Stimulated activated CD4-positive, alpha-beta T cell treated with anti-CD3 and anti-CD28 coated beads, TNF-alpha, amount 100 ng/mL, for 24 hours (primary cell): ENCODE measurements at regions not wholly inside any gene's neighbourhood (a gene's known extent, or its start where the extent isn't known, plus 50 kb on each side); places are given as distances from the start of the nearest gene placed in this dataset.

ENCODE experiments used
- DNase-seq, 3 experiments: peaks; one replicate each; pipeline ENCODE4 v3.0.0-alpha.2; 2020; ENCODE audit warnings: low read depth in 3 of 3

DNA sequence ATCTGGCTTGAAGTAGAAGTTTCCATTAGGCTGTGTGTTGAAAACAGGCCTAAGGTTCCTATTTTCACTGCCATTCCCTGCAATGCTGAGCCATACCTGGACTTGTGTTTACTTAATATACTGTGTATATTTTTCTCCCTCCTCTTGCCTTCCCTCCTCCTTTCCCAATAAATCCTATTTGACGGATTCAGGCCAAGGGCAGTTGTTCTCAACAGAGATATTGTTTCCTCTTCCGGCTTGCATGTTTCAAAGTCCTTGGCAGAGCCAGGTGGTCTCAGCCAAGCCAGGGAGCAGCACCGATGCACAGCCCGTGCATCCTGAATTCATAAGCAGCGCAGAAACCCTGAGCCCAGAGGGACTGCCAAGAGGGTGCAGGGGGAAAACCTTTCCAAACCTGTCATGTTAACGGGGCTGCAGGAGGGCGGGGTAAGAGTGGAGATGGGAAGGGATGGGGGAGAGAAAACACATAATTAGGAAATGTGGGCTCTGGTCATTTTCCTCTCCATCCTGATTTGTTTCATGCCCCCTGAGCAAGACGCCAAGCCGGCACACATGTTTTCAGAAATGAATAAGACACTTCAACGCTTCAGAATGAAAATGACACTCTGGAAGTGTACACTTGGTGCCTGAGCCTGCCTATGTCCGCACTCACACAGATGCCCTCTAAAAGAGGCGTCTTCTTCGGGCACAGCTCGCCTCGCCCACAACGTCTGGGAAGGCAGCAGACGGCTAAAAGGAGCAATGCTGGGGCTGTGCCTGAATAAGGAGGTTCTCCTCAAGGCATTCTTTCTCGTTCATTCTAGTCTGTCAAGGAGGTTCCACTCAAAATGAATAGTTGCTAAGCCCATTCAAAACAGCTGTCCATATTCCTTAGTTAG, 149.3 kb upstream of the UBL3 start:
- DNase-seq = no peak

DNA sequence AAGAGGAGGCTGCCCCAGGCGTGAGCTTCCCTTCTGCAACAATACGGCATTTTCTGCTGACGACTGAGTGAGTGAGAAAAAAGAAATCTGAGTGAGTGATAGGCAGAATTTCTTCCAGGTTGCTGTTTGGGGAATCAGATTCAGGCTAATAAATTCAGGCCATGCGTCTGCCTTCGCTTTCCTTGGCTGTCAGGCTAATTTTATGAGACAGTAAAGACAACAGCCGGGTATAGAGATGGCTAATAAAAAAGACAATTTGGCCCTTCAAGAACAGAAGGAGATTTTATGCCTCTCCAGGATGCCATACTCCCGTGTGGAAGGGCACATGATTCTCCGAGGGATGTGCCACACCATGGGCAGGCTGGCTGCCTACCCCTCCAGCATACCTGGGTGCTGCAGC, 145.9 kb upstream of the UBL3 start:
- DNase-seq = no peak

DNA sequence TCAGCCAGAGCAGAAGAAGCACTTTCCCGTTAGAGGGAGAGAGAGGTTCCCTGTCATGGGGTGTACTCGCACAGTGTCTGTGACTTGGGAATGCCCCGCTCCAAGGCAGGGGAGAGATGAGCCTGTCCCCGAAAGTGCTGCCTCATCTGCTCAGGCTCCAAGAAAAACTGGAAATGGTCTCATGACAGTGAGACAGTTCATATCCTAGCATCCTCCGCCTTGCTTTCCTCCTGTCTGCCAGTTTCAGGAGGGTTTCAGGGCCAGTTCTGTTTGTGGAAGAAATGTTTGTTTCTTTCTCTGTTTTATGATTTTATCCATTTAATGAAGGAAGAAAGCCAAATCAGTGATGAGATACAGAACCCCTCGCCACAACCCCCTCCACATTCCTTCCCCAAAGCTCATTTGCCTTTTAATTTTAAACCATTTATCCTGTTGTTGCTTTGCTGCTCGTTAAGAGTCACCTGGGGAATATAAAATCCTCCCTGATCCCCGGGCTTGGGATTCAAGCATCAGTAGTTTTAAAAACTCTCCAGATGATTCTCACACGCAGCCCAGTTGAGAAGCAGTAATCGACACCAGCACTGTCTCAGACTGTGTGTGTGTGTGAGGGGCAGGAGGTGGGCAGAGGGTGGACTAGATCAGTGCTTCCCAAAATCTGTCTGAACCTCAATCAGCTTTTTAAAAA, 144.6 kb upstream of the UBL3 start:
- DNase-seq = no peak

DNA sequence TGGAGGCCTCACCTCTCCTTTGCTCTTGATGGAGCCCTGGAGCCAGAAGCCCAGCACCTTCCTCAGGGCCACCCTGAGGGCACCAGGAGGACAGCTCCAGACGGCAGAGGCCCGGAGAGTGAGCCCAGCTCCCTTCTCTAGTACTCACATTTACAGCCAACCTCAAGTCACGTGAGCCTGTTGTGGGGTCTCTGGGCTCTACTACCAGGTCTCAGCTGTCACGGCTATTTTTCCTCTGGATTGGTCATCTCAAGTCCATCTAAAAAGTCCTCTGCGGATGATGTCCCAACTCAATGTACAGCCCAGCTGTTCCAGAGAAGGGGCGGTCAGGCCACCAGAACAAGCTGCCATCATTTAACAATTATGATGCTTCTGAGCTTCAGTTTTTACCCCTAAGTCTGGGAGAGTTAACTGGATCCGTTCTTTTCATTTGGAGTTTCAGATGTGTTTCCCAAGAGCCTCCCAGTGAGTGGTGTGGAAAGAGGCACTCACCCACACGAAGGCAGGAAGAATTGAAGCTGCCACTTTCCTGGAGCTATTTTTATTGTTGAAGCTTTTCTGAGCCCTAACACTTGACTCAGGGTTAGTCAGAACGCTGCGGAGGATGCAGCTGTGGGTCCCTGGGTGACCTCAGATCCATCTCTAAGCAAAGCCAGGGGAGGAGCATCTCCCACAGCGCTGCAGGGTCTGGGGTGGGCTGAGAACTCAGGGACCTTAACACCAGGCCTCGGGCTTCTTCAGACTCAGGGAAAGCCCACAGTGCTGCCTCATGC, 143.5 kb upstream of the UBL3 start:
- no peak for DNase-seq

DNA sequence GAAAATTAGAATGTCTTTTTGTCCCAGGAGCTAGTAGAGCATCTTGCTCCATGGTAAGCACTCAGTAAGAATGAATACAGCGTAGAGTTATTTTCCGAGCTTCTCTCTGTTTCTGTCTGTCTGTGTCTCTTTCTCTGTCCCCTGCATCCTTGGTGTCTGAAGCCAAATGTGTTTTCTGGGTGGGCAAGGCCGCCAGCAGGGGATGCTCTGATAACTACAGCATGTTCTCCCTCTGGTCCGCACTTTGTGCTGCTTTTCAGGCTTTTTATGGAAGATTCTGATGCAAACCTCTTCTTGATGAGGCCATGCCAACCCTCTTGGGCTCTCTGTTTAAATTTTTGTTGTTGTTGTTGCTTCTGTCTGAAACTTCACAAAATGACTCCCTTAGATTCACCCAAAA, 142.8 kb upstream of the UBL3 start:
- no peak for DNase-seq

DNA sequence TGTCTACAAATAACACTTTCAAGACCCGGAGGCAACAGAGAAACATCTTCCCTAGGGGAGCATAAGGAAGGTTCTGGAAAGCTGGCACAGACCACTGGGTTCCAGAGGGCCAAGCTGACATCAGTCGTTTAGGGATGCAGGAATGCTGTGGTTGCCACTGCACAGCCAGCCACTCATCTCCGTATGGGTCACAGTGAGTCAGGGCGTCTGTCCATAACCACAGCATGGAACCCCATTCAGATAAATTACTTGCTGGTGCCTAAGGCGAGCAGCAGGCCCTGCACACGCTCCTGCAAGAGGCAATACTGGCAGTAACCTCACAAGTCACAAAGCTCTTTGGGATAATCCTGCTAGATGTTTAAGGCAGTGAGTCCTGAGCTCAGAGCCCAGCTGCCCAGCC, 140.9 kb upstream of the UBL3 start:
- no peak for DNase-seq

DNA sequence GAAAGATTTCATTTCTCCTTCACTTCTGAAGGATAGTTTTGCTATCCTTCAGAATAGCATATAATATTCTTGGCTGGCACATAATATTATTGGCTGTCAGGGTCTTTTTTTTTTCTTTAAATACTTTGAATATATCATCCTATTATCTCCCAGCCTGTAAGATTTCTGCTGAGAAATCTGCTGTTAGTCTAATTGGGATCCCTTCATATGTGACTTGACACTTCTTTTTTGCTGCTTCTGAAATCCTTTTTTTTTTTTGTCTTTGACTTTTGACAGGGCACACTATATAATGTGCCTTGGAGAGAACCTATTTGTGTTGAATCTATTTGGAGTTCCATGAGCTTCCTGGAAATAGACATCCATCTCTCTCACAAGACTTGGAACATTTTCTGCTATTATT, 136.9 kb upstream of the UBL3 start:
- DNase-seq = no peak

DNA sequence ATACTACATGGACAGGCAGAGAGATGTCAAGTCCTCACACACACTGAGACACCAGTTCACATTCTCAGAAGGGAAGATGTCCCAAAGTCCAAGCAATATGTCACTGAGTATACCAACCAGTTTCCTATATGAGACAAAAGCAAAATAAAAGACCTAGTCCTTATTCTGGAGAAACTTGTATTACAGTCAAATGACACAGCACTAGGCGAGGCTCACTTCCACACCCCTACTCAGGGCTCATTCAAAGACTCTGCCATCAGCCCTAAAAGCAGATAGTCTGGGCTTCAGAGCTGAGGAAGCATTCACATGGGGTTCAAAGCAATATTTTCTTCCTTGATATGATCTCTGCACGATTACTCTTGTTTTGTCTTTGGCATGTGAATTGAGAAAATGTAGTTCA, 129.9 kb upstream of the UBL3 start:
- no peak for DNase-seq

DNA sequence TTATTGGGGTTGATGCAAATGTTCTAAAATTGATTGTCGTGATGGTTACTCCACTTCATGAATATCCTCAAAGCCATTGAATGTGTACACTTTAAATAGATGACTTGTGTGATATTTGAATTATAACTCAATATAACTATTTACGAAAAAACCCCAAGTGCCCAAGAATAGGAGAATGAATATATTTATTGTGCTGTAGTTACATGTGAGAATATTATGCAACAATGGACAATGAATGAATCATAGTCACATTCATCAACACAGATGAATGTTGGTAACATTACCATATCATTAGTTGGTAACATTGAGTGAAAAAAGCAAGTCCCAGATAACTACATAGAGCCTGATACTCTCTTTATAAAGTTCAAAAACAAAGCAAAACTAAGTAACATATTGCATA, 127.8 kb upstream of the UBL3 start:
- DNase-seq = no peak

DNA sequence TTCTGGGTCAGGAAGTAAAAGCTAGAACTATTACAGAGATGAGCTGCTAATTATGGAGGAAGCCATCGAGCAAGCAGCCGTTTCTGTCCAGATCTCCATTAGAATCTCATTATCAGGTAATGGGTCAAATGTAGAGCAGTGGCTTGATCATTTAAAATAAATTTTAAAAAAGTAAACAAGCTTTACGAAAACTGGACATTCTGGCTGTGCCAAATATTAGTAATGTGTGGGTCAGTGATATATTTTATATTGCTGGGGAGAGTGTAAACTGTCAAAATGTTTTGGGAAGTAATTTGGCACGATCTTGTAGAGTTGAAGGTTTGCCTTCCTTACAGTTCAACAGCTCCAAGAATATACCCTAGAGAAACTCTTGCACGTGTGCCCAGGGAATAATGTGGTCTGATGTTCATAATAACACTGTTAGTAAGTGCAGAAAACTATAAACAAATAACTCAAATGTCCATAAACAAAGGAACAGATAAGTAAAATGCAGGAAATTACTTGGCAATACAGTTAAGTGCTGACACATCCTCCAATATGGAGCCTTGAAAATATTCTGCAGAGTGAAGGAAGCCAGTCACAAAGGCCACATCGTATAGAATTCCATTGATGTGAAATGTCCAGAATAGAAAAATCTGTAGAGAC, 127.2 kb upstream of the UBL3 start:
- DNase-seq = no peak

DNA sequence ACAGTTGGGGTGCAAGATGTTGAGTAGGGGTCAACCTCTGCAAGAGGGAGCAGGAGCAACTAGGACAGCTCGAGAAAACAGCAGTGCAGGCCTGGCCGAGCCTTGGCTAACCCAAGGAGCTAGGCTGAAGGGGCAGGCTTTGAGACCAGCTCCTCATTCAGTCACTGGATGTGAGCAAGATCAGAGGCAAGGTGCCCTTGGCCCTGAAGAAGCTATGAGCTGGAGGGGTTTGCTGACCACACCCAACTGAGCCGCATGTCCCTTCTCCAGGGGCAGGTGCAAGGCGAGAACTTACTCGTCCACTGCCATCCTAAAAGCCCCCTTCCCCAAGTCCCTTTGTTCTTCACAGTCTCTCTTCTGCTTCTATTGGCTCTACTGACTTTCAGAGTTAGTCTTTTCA, 126.1 kb upstream of the UBL3 start:
- DNase-seq = no peak

DNA sequence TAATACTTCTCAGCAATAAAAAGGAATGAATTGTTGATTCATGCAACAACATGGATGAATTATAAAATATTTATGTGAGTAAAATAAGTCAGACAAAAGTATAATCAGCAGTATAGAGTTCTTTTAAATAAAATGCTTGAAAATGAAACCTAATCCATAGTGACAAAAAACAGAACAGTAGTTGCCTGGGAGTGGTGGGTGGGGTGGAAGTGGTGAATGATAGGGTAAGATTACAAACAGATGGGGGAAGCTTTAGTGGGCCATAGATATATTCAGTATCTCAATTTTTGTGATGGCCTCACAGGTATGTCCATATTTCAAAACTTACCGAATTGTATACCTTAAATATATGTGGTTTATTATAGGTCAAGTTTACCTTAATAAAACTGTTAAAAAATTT, 124.9 kb upstream of the UBL3 start:
- DNase-seq = no peak

DNA sequence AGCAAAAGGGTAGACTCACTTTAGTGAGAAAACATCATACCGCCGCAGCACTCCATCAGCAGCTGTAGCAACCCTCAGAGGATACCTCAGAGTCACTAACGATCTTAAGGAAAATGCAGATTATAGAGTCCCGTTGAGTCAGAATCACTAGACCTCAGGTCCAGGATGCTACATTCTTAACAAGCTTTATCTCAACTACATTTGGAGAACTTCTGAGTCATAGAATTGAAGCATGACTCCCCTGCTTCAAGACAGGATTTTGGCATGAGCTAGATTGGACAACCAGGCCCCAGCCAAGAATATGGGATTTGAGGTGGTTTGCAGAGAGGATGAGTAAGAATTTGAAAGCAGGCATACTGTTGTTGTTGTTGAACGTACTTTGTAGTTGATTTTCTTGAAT, 118.9 kb upstream of the UBL3 start:
- no peak for DNase-seq

DNA sequence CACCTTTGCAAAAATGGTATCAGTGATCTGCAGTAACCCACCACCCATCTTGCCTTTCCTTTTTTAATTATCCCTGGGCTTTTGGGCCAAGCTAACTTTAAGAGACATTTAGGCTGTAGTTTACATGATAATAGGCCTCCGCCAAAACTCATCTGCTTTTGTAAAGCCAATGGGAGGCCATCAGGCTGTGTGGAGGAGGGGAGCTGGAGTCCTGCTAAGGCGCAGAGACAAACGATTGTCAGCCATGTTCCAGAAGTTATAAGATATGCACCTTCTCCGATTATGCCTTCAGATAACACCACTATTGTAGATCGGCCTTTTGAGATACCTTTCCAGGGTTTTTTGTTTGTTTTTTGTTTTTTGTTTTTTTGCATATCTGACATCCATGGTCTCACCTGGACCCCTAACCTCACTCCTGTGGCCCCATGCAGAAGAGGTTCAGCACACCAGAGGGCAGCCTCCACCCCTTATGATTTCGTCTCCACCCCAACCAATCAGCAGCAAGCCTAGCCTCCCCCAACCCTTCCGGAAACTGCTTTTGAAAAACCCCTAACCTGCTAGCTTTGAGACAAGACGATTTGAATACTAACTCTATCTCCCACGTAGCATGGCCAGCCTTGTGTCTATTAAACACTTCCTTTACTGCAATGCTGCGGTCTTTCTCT, 113.9 kb upstream of the UBL3 start:
- DNase-seq = no peak

DNA sequence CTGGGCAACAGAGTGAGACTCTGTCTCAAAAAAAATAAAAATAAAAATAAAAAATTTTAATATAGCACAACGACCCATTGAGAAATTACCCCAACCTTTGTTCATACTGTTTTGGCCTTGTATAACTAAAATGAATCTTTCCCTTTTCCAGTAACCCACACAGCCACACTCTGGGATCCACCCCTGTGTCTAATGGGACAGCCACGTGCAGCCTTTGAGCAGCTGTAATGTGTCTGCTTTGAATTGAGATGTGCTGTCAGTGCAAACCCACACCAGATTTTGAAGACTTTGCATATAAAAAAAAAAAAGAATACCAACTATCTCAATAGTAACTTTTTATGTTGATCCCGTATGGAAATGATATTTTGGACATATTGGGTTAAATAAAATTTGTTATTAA, 112.7 kb upstream of the UBL3 start:
- DNase-seq = no peak

DNA sequence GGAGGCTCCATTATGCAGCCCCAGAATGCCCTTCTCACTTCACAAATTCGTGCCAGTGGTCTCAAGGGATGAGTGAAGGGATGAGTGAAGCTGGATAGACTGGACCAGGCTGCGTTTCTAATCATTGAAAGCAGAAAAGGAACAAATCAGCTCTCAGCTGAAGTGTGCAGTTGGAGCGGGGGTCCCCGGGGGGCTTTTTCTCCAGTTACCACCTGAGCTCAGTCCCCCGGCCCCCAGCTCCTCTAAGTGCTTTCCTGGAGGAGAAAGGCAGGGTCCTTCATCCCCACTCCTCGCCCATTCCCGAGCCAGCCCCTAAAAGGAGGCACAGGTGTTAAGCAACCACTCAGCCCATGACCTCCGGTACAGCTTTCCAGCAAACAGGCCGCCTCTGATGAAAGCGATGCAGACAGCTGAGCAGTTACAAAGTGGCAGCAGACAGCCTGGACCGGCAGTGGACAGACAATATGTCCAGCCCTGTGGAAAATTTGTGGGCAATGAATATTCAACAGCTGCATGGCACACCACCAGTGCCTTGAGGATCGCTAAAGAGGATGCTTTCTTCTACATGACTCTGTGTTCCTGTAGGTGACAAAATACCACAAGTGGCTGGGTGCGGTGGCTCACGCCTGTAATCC, 110.7 kb upstream of the UBL3 start:
- no peak for DNase-seq

DNA sequence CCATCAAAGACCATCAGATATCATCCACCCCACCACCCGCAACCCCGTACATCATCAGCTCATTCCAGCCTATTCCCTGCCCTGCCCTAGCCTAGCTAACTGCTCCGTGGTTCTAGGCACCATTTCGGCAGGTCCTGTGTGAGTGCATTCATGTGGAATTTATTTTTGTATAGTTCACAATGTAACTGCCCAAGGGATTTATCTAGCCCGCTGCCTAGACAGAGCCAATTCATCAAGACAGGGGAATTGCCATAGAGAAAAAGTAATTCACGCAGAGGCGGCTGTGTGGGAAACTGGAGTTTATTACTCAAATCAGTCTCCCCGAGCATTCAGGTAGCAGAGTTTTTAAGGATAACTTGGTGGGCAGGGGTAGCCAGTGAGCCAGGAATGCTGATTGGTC, 109.2 kb upstream of the UBL3 start:
- DNase-seq = no peak

DNA sequence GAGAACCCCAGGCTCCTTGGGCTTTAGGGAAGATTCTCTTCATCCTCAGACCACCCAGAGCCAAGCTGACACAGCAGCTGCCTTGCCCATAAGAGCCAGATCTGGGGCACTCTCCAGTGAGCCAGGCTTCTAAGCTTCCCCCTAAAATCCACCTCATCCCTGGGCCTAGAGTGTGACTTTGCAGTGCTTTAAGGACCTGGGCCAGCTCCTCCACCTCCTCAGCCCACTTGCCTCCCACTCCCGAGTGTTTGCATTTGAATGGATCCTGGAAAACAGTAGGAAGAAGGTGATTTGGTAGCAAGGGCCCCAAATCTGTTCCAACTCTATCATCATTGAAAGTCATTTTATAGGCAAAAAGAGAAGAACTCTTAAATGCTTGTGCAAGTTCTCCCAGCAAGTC, 108.7 kb upstream of the UBL3 start:
- DNase-seq = no peak

DNA sequence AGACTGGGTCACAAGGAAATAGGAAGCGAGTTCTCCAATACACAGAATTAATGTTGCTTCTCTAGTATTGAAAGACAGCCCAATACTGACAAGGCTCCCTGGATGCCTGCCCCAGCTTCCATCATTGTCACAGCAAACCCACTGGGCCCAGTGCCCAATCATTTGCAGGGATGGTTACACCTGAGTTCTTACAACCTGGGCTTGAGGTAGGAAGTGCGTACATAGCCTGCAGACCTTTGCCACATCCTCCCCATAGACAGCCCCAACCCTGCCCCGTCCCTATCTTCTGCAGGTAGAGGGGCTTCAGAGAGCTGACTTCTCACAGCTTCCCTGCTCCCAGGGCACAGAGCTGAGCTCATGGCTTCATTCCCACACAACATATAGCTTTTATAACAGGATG, 108.1 kb upstream of the UBL3 start:
- no peak for DNase-seq

DNA sequence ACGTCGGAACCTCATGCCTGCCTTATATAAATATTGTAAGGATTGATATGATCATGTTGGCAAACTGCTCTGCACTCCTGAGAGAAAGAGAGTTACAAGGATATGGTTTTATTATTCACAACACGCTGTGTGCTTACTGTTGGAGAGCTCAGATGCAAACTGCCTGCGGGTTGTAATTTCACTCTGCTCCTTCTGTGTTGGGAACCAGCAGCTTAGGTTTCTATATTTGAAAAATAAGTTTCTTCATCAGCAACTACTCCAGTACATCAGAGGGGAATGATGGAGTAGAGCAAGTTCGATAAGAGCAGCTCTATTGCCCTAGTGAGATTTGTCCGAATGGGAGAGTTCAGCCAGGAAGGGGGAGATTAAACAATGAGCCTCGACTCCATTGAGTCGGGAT, 106.9 kb upstream of the UBL3 start:
- DNase-seq = no peak

DNA sequence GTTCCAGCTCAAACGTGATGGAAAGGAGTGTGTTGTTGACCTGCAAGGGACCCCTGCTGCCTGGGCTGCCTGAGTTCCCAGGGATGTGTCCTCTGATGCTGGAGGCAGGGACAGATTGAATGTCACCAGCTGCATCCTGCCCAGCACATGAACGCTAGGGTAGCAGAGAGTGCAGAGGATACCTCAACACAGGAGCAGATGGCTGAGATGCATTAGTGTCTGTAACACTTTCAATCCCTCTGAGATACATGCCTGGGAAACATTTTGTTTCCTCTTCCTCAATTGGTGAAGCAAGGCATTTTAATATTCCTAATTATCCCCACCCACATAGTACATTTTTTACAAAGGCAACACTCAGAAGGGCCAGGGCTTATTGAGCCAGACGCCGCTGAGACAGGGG, 106.4 kb upstream of the UBL3 start:
- DNase-seq = no peak
